Pancreas (tissue), 10 donors: ENCODE measurements at regions not wholly inside any gene's neighbourhood (a gene's known extent, or its start where the extent isn't known, plus 50 kb on each side); places are given as distances from the start of the nearest gene placed in this dataset.
A peak's percentile ranks its signal among the peaks of the same experiment; 100 is the strongest.

Experiments used
- ATAC-seq, 4 donors: fragments of 200-7000 bp; cut with Tn5 transposase; one replicate each; pipeline versions ENCODE4 v1.8.0 to v1.9.1; 2020; ENCODE audit warnings: mild to moderate bottlenecking in 4 of 4, moderate library complexity in 4 of 4
- DNase-seq, 6 donors: peaks; one replicate each; pipeline ENCODE4 v3.0.0-alpha.2; 2020
- FAIRE-seq: peaks from 2 replicates; lab custom pipeline; 2012; peaks lifted over from hg19 to GRCh38; lab: Jason Lieb, UNC
- H3K27ac ChIP-seq, 4 donors: fragments of 200-600 bp; sonication (generic); 1 replicate in 3 of 4; 2 replicates in 1 of 4; pipeline versions ENCODE4 v1.5.0 to v1.8.0; 2020
- H3K27me3 ChIP-seq, 4 donors: fragments of 200-600 bp; one replicate each; pipeline ENCODE4 v1.8.0; 2021
- H3K36me3 ChIP-seq, 3 donors: fragments of 200-600 bp; sonication (generic) in 1 of 3; one replicate each; pipeline versions ENCODE4 v1.5.0 to v1.8.0; 2020 to 2021
- H3K4me1 ChIP-seq, 3 donors: fragments of 200-600 bp; one replicate each; pipeline ENCODE4 v1.8.0; 2021
- H3K4me3 ChIP-seq, 4 donors: fragments of 200-600 bp; sonication (generic) in 2 of 4; one replicate each; pipeline versions ENCODE4 v1.5.0 to v1.8.0; 2020 to 2021
- H3K9me3 ChIP-seq, 4 donors: fragments of 200-600 bp; one replicate each; pipeline ENCODE4 v1.8.0; 2021
- WGBS, 2 donors: extraction: QIAGEN DNeasy Blood & Tissue Kit; methylation state at CpG; one replicate each; pipeline ENCODE4 v1.1.7; 2013; 5-methylcytosine and 5-hydroxymethylcytosine counted together
- intact Hi-C, 3 donors: fragments of 100-400 bp; cut with DNase I; formaldehyde crosslinking; loops; one replicate each; pipeline versions ENCODE4 v1.11.1 to v1.14.2; 2022
- TF ChIP-seq, protein P1 (sequence below), 4 donors: fragments of 200-600 bp; sonication (generic) in 3 of 4; IDR thresholded peaks; one replicate each; pipeline versions ENCODE4 v1.5.0 to v1.8.0; 2021; ENCODE audit warnings: antibody characterized with exemption in 4 of 4
- donor health status: healthy with polysubstance abuse.
- donor health status: DM: no; HTN: no; CAD: no; lungs with moderate emphysema.
- donor health status: DM: no; HTN: no; CAD: no.
- donor health status: control.
- donor health status: control.
- donor health status: Bipolar disorder and iron deficiency.
- donor health status: DM: yes; HTN: yes; CAD: no.
- donor health status: DM: no; HTN: no; CAD: no.
- donor health status: DM: no; HTN: no; CAD: no.
- donor health status: DM: yes; HTN: yes; CAD: no.

- FAIRE-seq (no peak), ATAC-seq (no peak), DNase-seq (no peak)
- TF ChIP-seq, protein P1, sequence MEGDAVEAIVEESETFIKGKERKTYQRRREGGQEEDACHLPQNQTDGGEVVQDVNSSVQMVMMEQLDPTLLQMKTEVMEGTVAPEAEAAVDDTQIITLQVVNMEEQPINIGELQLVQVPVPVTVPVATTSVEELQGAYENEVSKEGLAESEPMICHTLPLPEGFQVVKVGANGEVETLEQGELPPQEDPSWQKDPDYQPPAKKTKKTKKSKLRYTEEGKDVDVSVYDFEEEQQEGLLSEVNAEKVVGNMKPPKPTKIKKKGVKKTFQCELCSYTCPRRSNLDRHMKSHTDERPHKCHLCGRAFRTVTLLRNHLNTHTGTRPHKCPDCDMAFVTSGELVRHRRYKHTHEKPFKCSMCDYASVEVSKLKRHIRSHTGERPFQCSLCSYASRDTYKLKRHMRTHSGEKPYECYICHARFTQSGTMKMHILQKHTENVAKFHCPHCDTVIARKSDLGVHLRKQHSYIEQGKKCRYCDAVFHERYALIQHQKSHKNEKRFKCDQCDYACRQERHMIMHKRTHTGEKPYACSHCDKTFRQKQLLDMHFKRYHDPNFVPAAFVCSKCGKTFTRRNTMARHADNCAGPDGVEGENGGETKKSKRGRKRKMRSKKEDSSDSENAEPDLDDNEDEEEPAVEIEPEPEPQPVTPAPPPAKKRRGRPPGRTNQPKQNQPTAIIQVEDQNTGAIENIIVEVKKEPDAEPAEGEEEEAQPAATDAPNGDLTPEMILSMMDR (IDR thresholded peaks at IDR 0.05), result no peak
- Histone ChIP-seq H3K4me1 (no peaks in the 10 kb centered on the region), H3K9me3 (no peaks in the 10 kb centered on the region), H3K27me3 (peaks cover 0 to under 1% (median 0%) of the 10 kb centered on the region in 4 donors), H3K27ac (no peak overlapping the region), H3K4me3 (no peak overlapping the region), H3K36me3 (no peaks in the 10 kb centered on the region)
- intact Hi-C loops, result no loop called here
- 43 to 48% methylated on average over 17 of the region's 17 CpGs for WGBS, 2 donors
Observed at GRCh38 chr20:61159957-61160686, 91.9 kb upstream of the CDH4 start.

DNA sequence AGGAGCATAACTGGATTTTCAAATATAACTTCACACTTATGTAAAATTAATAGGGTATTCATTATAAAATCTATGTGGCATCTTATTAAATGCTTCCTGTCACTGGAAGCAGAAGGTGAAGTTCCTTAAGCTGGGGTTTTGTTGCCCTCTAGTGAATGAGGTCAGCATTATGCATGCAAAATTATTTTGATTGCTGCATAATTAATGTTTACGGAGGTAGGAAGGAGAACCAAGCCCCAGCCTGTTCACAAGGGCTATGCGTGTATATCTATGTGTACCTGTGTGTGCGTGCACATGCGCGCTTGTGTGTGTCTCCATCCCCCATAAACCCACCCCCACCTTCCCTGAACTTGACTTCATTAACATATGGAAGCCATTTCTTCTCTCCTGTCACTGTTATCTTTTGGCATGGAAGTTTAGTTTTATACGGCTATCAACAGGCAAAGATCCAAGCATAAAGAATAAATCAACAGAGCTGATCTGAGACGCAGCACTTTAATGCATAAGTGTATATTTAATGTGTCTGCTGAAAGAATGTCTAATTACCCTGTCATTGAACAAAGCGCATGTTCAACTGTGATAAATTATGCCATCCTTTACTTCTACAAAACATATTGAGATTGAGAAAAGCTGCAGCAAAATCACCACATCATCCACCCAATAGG is 90.2 kb upstream of the CDH4 start:
- H3K27me3 ChIP-seq, result peaks cover 0 to 3% (median 0%) of the 10 kb centered on the region in 4 donors
- no peaks in the 10 kb centered on the region for H3K4me1 ChIP-seq
- TF ChIP-seq, protein P1 (IDR thresholded peaks at IDR 0.05), result no peak
- H3K36me3 ChIP-seq, result no peaks in the 10 kb centered on the region
- 56 to 60% methylated on average over 8 of the region's 8 CpGs for WGBS, 2 donors
- ATAC-seq (no peak), FAIRE-seq (no peak), DNase-seq (no peak)
- H3K4me3 ChIP-seq, result no peak overlapping the region
- no peak overlapping the region for H3K27ac ChIP-seq
- no peaks in the 10 kb centered on the region for H3K9me3 ChIP-seq
- intact Hi-C loops, result no loop called here

DNA sequence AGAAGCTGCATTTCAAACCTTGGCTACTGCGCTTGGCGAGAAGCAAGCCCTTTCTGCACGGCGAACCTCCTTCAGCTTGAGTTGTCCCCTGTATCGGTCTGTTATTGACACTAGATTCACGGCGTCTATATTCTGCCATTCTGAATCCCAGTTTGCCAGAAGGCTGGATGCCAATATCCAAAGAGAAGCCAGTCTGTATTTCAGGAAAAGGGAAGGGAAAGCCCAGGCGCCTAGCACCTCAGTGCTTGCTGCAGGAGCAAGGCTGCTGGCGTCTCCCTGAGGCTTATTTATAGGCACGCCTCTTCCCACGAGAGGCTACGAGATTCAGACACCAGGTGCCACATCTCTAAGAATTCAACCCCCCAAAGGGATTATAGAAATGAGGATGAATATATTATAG is 89.6 kb upstream of the CDH4 start:
- H3K27me3 ChIP-seq, result peaks cover 0 to 3% (median 0%) of the 10 kb centered on the region in 4 donors
- H3K4me1 ChIP-seq, result no peaks in the 10 kb centered on the region
- no peaks in the 10 kb centered on the region for H3K9me3 ChIP-seq
- no peak overlapping the region for H3K4me3 ChIP-seq
- intact Hi-C loops, result no loop called here
- no peaks in the 10 kb centered on the region for H3K36me3 ChIP-seq
- DNase-seq (no peak), ATAC-seq (no peak), FAIRE-seq (no peak)
- 58 to 68% methylated on average over 12 of the region's 12 CpGs for WGBS, 2 donors
- TF ChIP-seq, protein P1 (IDR thresholded peaks at IDR 0.05), result no peak
- no peak overlapping the region for H3K27ac ChIP-seq

- no peak for FAIRE-seq
- WGBS, 2 donors, result 54 to 60% methylated on average over 7 of the region's 7 CpGs
- DNase-seq, result no peak
- TF ChIP-seq, protein P1 (IDR thresholded peaks at IDR 0.05), result no peak
- Histone ChIP-seq H3K4me1 (no peaks in the 10 kb centered on the region), H3K27ac (no peak overlapping the region), H3K27me3 (peaks cover 0 to 3% (median 0%) of the 10 kb centered on the region in 4 donors), H3K4me3 (no peak overlapping the region), H3K36me3 (no peaks in the 10 kb centered on the region), H3K9me3 (no peaks in the 10 kb centered on the region)
- intact Hi-C loops, result no loop called here
- ATAC-seq, result no peak
Observed at GRCh38 chr20:61163031-61163430, 89.0 kb upstream of the CDH4 start.

DNA sequence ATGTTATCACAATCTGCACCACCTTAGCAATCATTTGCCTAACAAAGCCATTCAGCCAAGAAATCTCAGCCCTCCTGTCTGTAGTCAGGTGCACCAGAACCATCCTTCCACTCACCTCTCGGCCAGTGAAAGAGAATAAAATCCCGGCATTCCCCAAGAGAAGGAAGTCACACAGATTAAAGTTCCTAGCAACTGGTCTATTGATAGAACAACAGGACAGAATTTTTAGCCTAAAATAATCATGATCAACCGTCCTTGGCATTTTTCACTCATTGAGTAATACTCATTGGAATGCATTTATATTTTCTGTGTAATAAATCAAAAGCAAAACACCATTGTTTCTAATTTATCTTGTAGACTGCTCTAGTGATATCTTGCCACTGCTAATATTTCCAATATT is 85.7 kb upstream of the CDH4 start:
- intact Hi-C loops, result no loop called here
- ATAC-seq (peak in 2 of 4 donors; percentile 54 to 66), FAIRE-seq (no peak), DNase-seq (no peak)
- no peaks in the 10 kb centered on the region for H3K4me1 ChIP-seq
- H3K36me3 ChIP-seq, result no peaks in the 10 kb centered on the region
- WGBS, 2 donors, result 15 to 40% methylated on average over 3 of the region's 3 CpGs
- H3K9me3 ChIP-seq, result no peaks in the 10 kb centered on the region
- no peak overlapping the region for H3K4me3 ChIP-seq
- peaks cover 0 to 3% (median 0%) of the 10 kb centered on the region in 4 donors for H3K27me3 ChIP-seq
- TF ChIP-seq, protein P1 (IDR thresholded peaks at IDR 0.05), result no peak
- H3K27ac ChIP-seq, result peak overlapping the region in 1 of 4 donors; percentile 28
